ENCODE measurements at regions not wholly inside any gene's neighbourhood (a gene's known extent, or its start where the extent isn't known, plus 50 kb on each side); places are given as distances from the start of the nearest gene placed in this dataset.

GRCh38 chr4:13892739-13893105 is 265.2 kb upstream of the BOD1L1 start:
- Histone ChIP-seq H4K91ac (ENCODE audit: insufficient read length, low read depth, low read length) (no peak overlapping the region), H2BK120ac (ENCODE audit: low read depth, low read length, poor library complexity, severe bottlenecking) (no peak overlapping the region), H3K23ac (ENCODE audit: insufficient read length, low read depth, low read length) (no peak overlapping the region), H4K20me1 (ENCODE audit: control insufficient read depth, insufficient read depth, insufficient read length) (no peaks in the 10 kb centered on the region), H3K9ac (ENCODE audit: extremely low read depth, insufficient read length, low read length) (no peak overlapping the region), H3K56ac (ENCODE audit: insufficient read length, low read depth, low read length) (no peak overlapping the region), H3K79me1 (ENCODE audit: insufficient read depth, low read depth, low read length, poor library complexity, severe bottlenecking) (no peaks in the 10 kb centered on the region), H2BK20ac (ENCODE audit: low read depth, low read length, poor library complexity, severe bottlenecking) (no peak overlapping the region), H2AFZ (ENCODE audit: low read length) (no peak overlapping the region), H3K4ac (ENCODE audit: low read depth, low read length) (no peak overlapping the region), H3K9me3 (ENCODE audit: control insufficient read depth, low read depth, low read length) (no peaks in the 10 kb centered on the region), H2BK12ac (ENCODE audit: insufficient read length, low read depth, low read length) (no peak overlapping the region), H3K18ac (ENCODE audit: insufficient read length, low read depth, low read length) (no peak overlapping the region), H3K4me1 (ENCODE audit: insufficient read depth, low read length) (no peaks in the 10 kb centered on the region), H2AK5ac (ENCODE audit: insufficient read length, low read length) (no peak overlapping the region), H3K23me2 (ENCODE audit: insufficient read length, low read depth, low read length, poor library complexity, severe bottlenecking) (no peaks in the 10 kb centered on the region), H3K79me2 (ENCODE audit: insufficient read depth, low read length) (no peaks in the 10 kb centered on the region), H4K5ac (ENCODE audit: insufficient read length, low read depth, low read length) (no peak overlapping the region), H3K27ac (ENCODE audit: insufficient read length, low read depth, low read length) (no peak overlapping the region), H3K27me3 (ENCODE audit: insufficient read depth, low read length) (no peaks in the 10 kb centered on the region), H2BK5ac (ENCODE audit: insufficient read length, low read length) (no peak overlapping the region), H3K14ac (ENCODE audit: insufficient read depth, low read length) (no peak overlapping the region), H2BK15ac (ENCODE audit: low read depth, low read length) (no peak overlapping the region), H3K4me2 (ENCODE audit: insufficient read depth, insufficient read length, low read length) (no peak overlapping the region), H3T11ph (ENCODE audit: low read length) (no peak overlapping the region), H4K8ac (replicated peaks; ENCODE audit: insufficient read length, low read depth, low read length) (no peak overlapping the region)
- WGBS (ENCODE audit: extremely low coverage, insufficient read length, low lambda C conversion rate) = no CpG with 5 or more reads among the region's 1 CpG
- TF ChIP-seq CTCF (conservative IDR thresholded peaks at IDR 0.05) = no peak
- H3K27me3 Mint-ChIP-seq (ENCODE audit: low read depth) = no peaks in the 10 kb centered on the region
- H3K9me3 Mint-ChIP-seq = no peaks in the 10 kb centered on the region
- no peak overlapping the region for H3K27ac Mint-ChIP-seq
- no peaks in the 10 kb centered on the region for H3K36me3 Mint-ChIP-seq (ENCODE audit: insufficient read depth in 1 of 3, low read depth in 3 of 3)
- no peaks in the 10 kb centered on the region for H3K4me1 Mint-ChIP-seq
- no peak overlapping the region for H3K4me3 Mint-ChIP-seq
- DNase-seq = no peak

All from H9 (cell line).